ENCODE measurements at regions not wholly inside any gene's neighbourhood (a gene's known extent, or its start where the extent isn't known, plus 50 kb on each side); places are given as distances from the start of the nearest gene placed in this dataset.

GRCh38 chr14:22233377-22233776, 355.6 kb downstream of the DAD1 start:
- H3K27ac ChIP-seq (replicated peaks), result peak overlapping the region; percentile 51
- H3K27me3 ChIP-seq (ENCODE audit: insufficient read depth, poor library complexity, severe bottlenecking), result no peaks in the 10 kb centered on the region
- no peak overlapping the region for H3K4me3 ChIP-seq (replicated peaks; ENCODE audit: insufficient read depth, low read length)
- TF ChIP-seq CTCF (IDR thresholded peaks at IDR 0.05; ENCODE audit: insufficient read depth, low read length) (no peak), GABPA (IDR thresholded peaks at IDR 0.05; ENCODE audit: low read depth) (no peak), POLR2AphosphoS5 (IDR thresholded peaks at IDR 0.05; ENCODE audit: low read depth) (no peak), SPI1 (IDR thresholded peaks at IDR 0.05; ENCODE audit: borderline replicate concordance, low read depth) (no peak)
- TF ChIP-seq, protein P1, sequence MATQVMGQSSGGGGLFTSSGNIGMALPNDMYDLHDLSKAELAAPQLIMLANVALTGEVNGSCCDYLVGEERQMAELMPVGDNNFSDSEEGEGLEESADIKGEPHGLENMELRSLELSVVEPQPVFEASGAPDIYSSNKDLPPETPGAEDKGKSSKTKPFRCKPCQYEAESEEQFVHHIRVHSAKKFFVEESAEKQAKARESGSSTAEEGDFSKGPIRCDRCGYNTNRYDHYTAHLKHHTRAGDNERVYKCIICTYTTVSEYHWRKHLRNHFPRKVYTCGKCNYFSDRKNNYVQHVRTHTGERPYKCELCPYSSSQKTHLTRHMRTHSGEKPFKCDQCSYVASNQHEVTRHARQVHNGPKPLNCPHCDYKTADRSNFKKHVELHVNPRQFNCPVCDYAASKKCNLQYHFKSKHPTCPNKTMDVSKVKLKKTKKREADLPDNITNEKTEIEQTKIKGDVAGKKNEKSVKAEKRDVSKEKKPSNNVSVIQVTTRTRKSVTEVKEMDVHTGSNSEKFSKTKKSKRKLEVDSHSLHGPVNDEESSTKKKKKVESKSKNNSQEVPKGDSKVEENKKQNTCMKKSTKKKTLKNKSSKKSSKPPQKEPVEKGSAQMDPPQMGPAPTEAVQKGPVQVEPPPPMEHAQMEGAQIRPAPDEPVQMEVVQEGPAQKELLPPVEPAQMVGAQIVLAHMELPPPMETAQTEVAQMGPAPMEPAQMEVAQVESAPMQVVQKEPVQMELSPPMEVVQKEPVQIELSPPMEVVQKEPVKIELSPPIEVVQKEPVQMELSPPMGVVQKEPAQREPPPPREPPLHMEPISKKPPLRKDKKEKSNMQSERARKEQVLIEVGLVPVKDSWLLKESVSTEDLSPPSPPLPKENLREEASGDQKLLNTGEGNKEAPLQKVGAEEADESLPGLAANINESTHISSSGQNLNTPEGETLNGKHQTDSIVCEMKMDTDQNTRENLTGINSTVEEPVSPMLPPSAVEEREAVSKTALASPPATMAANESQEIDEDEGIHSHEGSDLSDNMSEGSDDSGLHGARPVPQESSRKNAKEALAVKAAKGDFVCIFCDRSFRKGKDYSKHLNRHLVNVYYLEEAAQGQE (IDR thresholded peaks at IDR 0.05; ENCODE audit: insufficient replicate concordance, low read depth), result no peak
- peak in 1 of 2 experiments; percentile 40 for DNase-seq (ENCODE audit: low read depth in 1 of 2, low spot score in 1 of 2)

GRCh38 chr14:22232933-22233332, 356.1 kb downstream of the DAD1 start:
- Histone ChIP-seq H3K27me3 (ENCODE audit: insufficient read depth, poor library complexity, severe bottlenecking) (no peaks in the 10 kb centered on the region), H3K4me3 (replicated peaks; ENCODE audit: insufficient read depth, low read length) (no peak overlapping the region), H3K27ac (replicated peaks) (peak overlapping the region; percentile 51)
- no peak for TF ChIP-seq SPI1 (IDR thresholded peaks at IDR 0.05; ENCODE audit: borderline replicate concordance, low read depth)
- no peak for TF ChIP-seq GABPA (IDR thresholded peaks at IDR 0.05; ENCODE audit: low read depth)
- TF ChIP-seq, protein P1 (IDR thresholded peaks at IDR 0.05; ENCODE audit: insufficient replicate concordance, low read depth), result no peak
- TF ChIP-seq CTCF (IDR thresholded peaks at IDR 0.05; ENCODE audit: insufficient read depth, low read length), result no peak
- TF ChIP-seq POLR2AphosphoS5 (IDR thresholded peaks at IDR 0.05; ENCODE audit: low read depth), result no peak
- peak in 1 of 2 experiments; percentile 53 for DNase-seq (ENCODE audit: low read depth in 1 of 2, low spot score in 1 of 2)

DNA sequence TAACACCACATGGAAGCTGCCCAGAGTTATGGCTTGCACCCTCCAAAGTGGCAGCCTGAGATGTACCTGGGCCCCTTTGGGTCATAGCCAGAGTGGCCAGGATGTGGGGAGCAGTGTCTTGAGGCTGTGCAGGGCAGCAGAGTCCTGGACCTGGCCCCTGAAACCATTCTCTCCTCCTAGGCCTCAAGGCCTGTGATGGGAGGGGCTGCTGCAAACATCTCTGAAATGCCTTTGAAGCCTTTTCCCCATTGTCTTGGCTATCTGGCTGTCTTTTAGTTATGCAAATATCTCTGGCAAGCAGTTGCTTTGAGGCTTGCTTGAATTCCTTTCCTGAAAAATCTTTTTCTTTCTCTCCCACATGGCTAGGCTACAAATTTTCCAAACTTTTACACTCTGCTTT, 356.5 kb downstream of the DAD1 start:
- Histone ChIP-seq H3K4me3 (replicated peaks; ENCODE audit: insufficient read depth, low read length) (no peak overlapping the region), H3K27ac (replicated peaks) (peak overlapping the region; percentile 51), H3K27me3 (ENCODE audit: insufficient read depth, poor library complexity, severe bottlenecking) (no peaks in the 10 kb centered on the region)
- TF ChIP-seq GABPA (IDR thresholded peaks at IDR 0.05; ENCODE audit: low read depth) (no peak), CTCF (IDR thresholded peaks at IDR 0.05; ENCODE audit: insufficient read depth, low read length) (no peak), POLR2AphosphoS5 (IDR thresholded peaks at IDR 0.05; ENCODE audit: low read depth) (no peak), SPI1 (IDR thresholded peaks at IDR 0.05; ENCODE audit: borderline replicate concordance, low read depth) (no peak)
- TF ChIP-seq, protein P1 (IDR thresholded peaks at IDR 0.05; ENCODE audit: insufficient replicate concordance, low read depth), result no peak
- DNase-seq (ENCODE audit: low read depth in 1 of 2, low spot score in 1 of 2), result no peak
